ENCODE measurements at regions not wholly inside any gene's neighbourhood (a gene's known extent, or its start where the extent isn't known, plus 50 kb on each side); places are given as distances from the start of the nearest gene placed in this dataset.

DNA sequence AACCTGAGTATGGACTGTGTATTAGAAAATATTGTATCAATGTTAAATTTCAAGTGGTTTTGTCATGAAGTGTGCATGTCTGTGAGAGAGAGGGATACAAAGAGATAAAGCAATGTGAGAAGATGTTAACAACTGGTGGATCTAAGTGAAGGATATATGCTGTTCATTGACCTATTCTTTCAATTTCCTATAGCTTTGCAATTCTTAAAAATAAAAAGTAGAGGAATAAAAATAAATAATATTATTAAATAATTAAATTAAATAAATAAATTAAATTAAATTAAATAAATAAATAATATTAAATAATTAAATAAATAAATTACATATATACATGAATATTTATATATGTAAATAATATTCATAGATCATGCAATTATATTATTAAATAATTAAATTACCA, 131.2 kb upstream of the DACH1 start:
- TF ChIP-seq, protein P1, sequence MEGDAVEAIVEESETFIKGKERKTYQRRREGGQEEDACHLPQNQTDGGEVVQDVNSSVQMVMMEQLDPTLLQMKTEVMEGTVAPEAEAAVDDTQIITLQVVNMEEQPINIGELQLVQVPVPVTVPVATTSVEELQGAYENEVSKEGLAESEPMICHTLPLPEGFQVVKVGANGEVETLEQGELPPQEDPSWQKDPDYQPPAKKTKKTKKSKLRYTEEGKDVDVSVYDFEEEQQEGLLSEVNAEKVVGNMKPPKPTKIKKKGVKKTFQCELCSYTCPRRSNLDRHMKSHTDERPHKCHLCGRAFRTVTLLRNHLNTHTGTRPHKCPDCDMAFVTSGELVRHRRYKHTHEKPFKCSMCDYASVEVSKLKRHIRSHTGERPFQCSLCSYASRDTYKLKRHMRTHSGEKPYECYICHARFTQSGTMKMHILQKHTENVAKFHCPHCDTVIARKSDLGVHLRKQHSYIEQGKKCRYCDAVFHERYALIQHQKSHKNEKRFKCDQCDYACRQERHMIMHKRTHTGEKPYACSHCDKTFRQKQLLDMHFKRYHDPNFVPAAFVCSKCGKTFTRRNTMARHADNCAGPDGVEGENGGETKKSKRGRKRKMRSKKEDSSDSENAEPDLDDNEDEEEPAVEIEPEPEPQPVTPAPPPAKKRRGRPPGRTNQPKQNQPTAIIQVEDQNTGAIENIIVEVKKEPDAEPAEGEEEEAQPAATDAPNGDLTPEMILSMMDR (IDR thresholded peaks at IDR 0.05), result no peak
- TF ChIP-seq POLR2A (IDR thresholded peaks at IDR 0.05), result no peak

Measured in adrenal gland (tissue), 5 donors.